IPS-18c (cell line): ENCODE measurements at regions not wholly inside any gene's neighbourhood (a gene's known extent, or its start where the extent isn't known, plus 50 kb on each side); places are given as distances from the start of the nearest gene placed in this dataset.

Experiments used
- H3K4me3 ChIP-seq: 2 replicates; pipeline ENCODE4 v1.7.0; 2013; ENCODE audit warnings: low read depth, mild to moderate bottlenecking, low read length, moderate library complexity; ENCODE audit not compliant: insufficient read depth
- H3K9me3 ChIP-seq: one replicate; pipeline ENCODE4 v1.6.1; 2013; ENCODE audit warnings: mild to moderate bottlenecking, low read length, moderate library complexity; ENCODE audit not compliant: control insufficient read depth, insufficient read depth

DNA sequence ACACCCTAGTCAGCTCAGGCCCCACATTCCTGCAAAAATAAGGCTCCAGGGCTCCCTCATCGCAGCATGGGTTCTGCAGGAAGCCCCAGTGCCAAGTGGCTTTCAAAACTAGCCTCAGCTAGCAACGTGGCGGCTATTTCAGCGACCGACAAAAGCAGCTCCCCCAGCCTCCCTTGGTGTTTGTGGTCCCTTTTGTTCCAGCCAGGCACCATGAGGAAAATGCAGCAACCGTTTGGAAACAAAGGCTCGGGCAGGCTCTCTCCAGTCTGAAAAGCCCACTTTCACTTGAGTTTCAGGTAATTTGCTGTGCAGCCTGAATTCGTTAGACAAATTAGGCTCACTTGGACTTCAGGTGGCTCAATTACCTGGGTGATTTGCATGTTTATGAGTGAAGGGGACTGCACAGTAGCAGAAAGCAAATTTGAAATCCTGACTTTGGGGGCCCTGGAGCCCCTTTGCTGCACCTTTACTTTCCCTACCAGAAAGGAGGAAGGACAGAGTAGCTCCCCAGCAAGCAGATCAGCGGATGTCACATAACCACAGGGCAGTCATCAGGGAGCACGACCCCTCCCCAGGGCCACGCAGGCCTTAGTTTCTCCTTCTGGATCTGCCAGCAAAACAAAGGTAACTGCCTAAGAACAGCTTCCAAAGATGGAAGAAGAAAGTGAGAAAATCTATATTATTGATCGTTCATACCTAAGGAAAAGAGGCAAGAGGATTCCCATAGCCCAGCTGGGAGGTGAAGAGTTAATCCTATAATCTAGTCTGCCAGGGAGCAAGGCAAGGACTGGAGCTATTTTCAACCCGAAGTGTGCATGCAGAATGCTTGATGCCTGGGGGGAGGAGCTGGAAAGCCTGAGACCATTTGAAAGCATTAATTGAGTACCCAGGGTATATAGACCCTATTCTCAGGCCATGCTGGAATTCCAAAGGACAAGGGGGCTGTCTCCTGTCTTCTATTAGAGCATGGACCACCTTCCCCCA is 143.1 kb upstream of the SDK2 start:
- Histone ChIP-seq H3K9me3 (no peaks in the 10 kb centered on the region), H3K4me3 (no peak overlapping the region)

GRCh38 chr17:73788111-73788510 is 143.9 kb upstream of the SDK2 start:
- H3K9me3 ChIP-seq, result no peaks in the 10 kb centered on the region
- no peak overlapping the region for H3K4me3 ChIP-seq

GRCh38 chr17:73791121-73791520 is 146.9 kb upstream of the SDK2 start:
- H3K9me3 ChIP-seq, result no peaks in the 10 kb centered on the region
- H3K4me3 ChIP-seq, result no peak overlapping the region

DNA sequence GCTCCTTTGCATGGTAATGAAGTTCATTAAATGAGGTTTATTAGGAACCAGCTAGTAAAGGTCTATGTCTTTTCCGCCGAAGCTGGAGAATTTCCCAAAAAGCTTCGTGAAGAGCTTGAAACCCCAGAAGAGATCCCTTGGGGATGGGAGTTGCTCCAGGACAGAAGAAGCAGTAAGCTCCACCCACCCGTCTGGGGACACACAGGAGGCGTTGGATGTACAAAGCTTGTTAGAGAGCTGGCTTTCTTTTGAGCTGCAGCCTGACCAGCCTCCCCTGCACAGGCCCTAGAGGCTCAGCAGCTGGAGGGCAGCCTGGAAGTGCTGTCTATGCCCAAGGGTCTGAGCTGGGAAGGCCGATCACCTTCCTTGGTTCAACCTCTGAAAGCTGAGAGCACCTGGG is 147.4 kb upstream of the SDK2 start:
- H3K9me3 ChIP-seq, result no peaks in the 10 kb centered on the region
- no peak overlapping the region for H3K4me3 ChIP-seq

DNA sequence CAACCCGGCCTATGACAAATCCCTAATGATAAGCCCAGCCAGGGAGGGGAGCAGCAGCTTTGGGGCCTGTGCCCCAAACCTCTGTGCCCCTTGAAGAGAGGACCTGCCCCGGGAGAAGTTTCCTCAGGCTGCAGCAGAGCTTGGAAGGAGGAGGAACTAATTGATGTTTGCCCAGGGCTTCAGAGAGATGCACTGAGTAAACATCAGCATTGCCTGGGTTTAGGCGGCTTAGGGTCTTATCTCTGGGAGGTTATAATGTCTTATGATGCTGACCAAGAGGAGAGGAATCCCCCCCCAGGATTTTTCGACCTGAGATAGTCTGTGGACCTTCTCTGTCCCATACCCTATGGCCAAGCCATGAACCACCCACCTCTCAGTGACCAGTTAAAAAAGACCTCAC is 148.7 kb upstream of the SDK2 start:
- no peaks in the 10 kb centered on the region for H3K9me3 ChIP-seq
- H3K4me3 ChIP-seq, result no peak overlapping the region

DNA sequence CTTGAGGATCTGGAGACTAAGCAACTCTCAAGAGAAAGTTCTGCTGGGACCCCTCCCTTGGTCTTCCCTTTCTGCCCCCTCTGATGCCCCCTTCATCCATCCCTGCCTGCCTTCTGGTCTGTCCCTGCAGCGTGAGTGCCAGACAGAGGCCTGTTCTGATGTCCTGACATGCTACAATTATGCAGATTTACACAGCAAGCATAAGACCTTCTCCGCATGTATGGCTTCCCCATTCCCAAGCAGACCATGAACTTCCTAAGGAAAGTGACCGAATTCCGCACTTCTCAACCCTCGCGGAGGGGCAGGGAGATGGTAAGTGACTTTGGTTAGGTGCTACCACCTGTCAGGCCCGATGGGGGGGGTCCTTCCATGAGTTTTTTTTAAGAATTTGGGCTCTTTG is 150.1 kb upstream of the SDK2 start:
- Histone ChIP-seq H3K4me3 (no peak overlapping the region), H3K9me3 (no peaks in the 10 kb centered on the region)

DNA sequence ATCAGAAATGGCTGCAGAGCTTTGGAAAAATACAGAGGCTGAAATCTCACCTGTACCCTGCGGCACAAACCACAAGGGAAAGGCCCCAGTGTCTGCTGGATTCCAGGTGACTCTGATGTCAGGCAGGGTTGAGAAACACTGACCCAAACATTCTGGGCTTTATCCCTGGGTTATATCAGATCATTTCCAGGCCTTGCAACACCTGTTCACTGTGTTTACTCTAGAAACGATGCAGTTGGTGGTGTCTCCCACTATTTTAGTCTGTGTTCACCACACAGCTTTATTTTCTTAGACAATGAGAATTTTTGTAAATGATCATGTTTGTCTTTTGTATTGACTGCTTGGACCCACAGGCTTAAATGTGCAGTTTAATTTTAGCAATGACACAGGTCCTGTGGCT is 151.5 kb upstream of the SDK2 start:
- H3K9me3 ChIP-seq, result no peaks in the 10 kb centered on the region
- no peak overlapping the region for H3K4me3 ChIP-seq

DNA sequence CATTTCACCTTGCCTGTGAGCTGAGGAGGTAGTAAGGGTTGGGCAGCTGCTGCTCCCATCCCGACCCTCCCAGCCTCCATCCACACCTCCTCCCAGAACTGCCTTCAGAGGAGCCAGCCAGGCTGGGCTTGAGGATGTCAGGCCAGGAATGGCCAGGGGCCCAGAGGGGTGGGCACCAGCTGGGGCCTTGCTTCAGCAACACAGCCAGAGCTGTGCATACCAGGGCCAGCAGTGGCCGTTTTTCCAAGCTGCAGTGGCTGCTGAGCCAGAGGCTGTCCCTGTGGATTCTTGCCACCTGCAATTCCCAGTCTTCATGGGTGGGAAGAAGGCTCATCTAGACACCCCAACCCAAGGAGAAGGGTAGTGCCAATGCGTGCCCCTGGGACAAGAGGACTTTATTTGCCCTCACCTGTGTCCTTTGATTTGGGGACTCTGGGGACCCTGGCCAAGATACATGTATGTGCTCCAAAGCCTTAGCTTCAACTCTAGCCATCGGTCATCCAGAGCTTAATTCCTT is 153.4 kb upstream of the SDK2 start:
- no peaks in the 10 kb centered on the region for H3K9me3 ChIP-seq
- no peak overlapping the region for H3K4me3 ChIP-seq

- H3K4me3 ChIP-seq, result no peak overlapping the region
- no peaks in the 10 kb centered on the region for H3K9me3 ChIP-seq
These were observed 154.0 kb upstream of the SDK2 start for GRCh38 chr17:73798111-73798748.

DNA sequence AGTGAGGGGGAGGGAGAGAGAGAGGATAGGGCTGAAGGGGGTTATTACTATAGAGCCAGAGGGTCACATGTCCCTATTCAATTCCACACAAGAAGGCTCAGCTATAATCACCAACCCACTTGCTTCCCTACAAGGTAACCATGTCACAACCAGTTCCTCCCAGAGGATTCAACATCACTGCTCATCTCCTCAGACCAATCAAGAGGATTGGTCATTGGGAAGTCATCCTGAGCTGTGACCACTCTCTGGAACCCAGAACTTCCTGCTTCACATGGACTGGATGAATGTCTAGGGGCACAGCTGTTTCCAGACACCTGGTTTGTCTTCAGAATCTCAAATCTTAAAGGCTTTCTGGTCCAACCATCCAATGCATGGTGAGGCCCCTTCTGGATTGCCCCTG is 154.9 kb upstream of the SDK2 start:
- Histone ChIP-seq H3K4me3 (no peak overlapping the region), H3K9me3 (no peaks in the 10 kb centered on the region)

GRCh38 chr17:73799781-73800627 is 155.8 kb upstream of the SDK2 start:
- Histone ChIP-seq H3K9me3 (no peaks in the 10 kb centered on the region), H3K4me3 (no peak overlapping the region)

- H3K9me3 ChIP-seq, result no peaks in the 10 kb centered on the region
- no peak overlapping the region for H3K4me3 ChIP-seq
These were observed 156.6 kb upstream of the SDK2 start for GRCh38 chr17:73800893-73801292.

DNA sequence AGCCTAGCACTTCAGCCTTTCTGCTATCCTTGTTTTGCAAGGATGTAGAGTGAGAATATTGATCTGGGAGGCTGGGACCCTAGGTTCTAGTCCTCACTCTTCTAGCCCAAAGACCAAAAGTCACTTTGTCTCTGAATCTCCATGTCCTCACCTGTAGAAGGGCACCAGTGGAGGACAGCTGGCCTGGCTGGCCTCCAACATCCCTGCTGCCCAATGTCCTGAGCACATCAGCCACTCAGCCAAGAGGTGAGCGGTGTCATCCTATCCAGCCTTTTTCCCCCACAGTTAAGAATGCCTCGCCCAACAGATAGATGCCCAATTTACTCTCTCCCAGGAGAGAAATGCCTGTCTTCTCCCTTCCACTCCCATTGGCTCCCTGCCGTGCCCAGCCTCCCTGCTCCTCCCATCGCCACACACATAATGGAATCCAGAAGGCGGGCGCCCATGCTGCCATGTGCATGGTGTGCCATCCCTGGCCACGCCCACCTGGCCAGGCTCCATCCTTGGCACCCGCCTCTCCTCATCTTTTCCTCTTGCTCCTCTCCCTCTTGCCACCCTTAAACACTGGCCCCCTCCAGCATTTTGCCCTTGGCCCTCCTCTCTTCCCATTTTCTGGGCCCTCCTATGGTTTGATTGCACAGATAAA is 157.3 kb upstream of the SDK2 start:
- Histone ChIP-seq H3K9me3 (no peaks in the 10 kb centered on the region), H3K4me3 (no peak overlapping the region)

GRCh38 chr17:73802314-73802713 is 158.1 kb upstream of the SDK2 start:
- Histone ChIP-seq H3K9me3 (no peaks in the 10 kb centered on the region), H3K4me3 (no peak overlapping the region)

DNA sequence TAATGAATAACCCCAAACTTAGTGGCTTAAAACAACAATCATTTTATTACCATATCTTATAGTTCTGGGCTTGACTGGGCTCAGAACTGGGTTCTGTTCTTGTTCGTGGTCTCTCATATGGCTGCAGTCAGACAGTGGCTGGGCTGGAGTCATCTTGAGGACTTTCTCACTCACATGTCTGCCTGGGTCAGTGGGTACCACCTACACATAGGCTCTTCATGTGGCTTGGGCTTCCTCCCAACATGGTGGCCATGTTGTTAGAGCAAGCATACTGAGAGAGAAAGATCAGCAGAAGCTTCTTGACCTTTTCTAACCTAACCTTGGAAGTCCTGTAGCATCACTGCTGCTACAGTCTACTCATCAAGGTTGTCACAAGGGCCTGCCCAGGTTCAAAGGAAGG is 158.6 kb upstream of the SDK2 start:
- no peak overlapping the region for H3K4me3 ChIP-seq
- H3K9me3 ChIP-seq, result no peaks in the 10 kb centered on the region

- no peaks in the 10 kb centered on the region for H3K9me3 ChIP-seq
- peak overlapping the region; percentile 20; the same call in 1 of the 2 replicates for H3K4me3 ChIP-seq
These were observed 159.8 kb upstream of the SDK2 start for GRCh38 chr17:73803964-73804435.

DNA sequence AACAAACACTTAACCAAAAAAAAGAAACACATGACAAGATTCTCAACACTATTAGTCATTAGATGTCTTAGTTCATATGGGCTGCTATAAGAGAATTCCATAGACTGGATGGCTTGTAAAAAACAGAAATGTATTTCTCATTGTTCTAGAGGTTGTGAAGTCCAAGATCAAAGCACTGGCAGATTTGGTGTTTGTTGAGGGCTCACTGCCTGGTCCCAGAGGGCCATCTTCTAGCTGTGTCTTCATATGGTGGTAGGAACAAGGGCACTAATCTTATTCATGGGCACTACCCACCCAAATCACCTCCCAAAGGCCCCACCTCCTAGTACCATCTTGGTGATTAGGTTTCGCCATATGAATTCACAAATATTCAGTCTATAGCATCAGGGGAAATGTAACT is 162.5 kb upstream of the SDK2 start:
- H3K9me3 ChIP-seq, result no peaks in the 10 kb centered on the region
- H3K4me3 ChIP-seq, result no peak overlapping the region
